IMR-90 (cell line): ENCODE measurements at regions not wholly inside any gene's neighbourhood (a gene's known extent, or its start where the extent isn't known, plus 50 kb on each side); places are given as distances from the start of the nearest gene placed in this dataset.

ENCODE experiments used
- ATAC-seq: fragments of 200-7000 bp; cut with Tn5 transposase; 2 replicates; pipeline ENCODE4 v1.9.1; 2020; ENCODE audit warnings: low read depth, mild to moderate bottlenecking, moderate library complexity
- BruUV-seq: library from RNA; stranded (reverse); fragments of 400-500 nt; replicated peaks from 2 replicates; lab custom pipeline; 2021; lab: Mats Ljungman, UMichigan
- CTCF ChIA-PET: fragments of 300-600 bp; formaldehyde crosslinking; extraction: SDS; loops from one replicate; lab custom pipeline; 2021; ENCODE audit warnings: antibody characterized with exemption; lab: Yijun Ruan, JAX
- POLR2A ChIA-PET: fragments of 300-600 bp; sonication (Branson Sonifier 250); formaldehyde crosslinking; loops from one replicate; lab custom pipeline; 2022; ENCODE audit warnings: antibody characterized with exemption; ENCODE audit not compliant: unreplicated experiment; lab: Charles Lee
- DNase-seq: peaks from one replicate; pipeline ENCODE4 v3.0.0; 2013
- H2AFZ ChIP-seq: replicated peaks from 2 replicates; pipeline ENCODE3; 2013; ENCODE audit warnings: low read length, mild to moderate bottlenecking; ENCODE audit not compliant: poor library complexity
- H2AK5ac ChIP-seq: 2 replicates; pipeline ENCODE4 v1.6.1; 2013; ENCODE audit warnings: low read depth, low read length, inconsistent platforms
- H2AK9ac ChIP-seq: replicated peaks from 2 replicates; pipeline ENCODE3; 2013; ENCODE audit warnings: mild to moderate bottlenecking, low read depth, low read length, moderate library complexity; ENCODE audit not compliant: poor library complexity
- H2BK120ac ChIP-seq: 2 replicates; pipeline ENCODE4 v1.6.1; 2013; ENCODE audit warnings: low read depth, low read length, inconsistent platforms
- H2BK15ac ChIP-seq: 3 replicates; pipeline ENCODE4 v1.6.1; 2013; ENCODE audit warnings: low read depth, low read length, inconsistent platforms
- H2BK20ac ChIP-seq: 2 replicates; pipeline ENCODE4 v1.6.1; 2013; ENCODE audit warnings: low read depth, mild to moderate bottlenecking, inconsistent platforms, low read length, moderate library complexity
- H2BK5ac ChIP-seq: 2 replicates; pipeline ENCODE4 v1.6.1; 2013; ENCODE audit warnings: mild to moderate bottlenecking, low read depth, low read length, inconsistent platforms; ENCODE audit not compliant: poor library complexity, severe bottlenecking
- H3K14ac ChIP-seq: replicated peaks from 2 replicates; pipeline ENCODE4 v1.6.1; 2013; ENCODE audit warnings: low read depth, low read length, inconsistent platforms
- H3K18ac ChIP-seq: 2 replicates; pipeline ENCODE4 v1.6.1; 2013; ENCODE audit warnings: low read depth, low read length, control low read depth
- H3K23ac ChIP-seq: 2 replicates; pipeline ENCODE4 v1.6.1; 2013; ENCODE audit warnings: low read depth, low read length, inconsistent platforms
- H3K27ac ChIP-seq: 2 replicates; pipeline ENCODE4 v1.5.1; 2013; ENCODE audit warnings: mild to moderate bottlenecking, control low read depth, low read length; ENCODE audit not compliant: insufficient read depth
- H3K27me3 ChIP-seq: 2 replicates; pipeline ENCODE4 v1.6.1; 2013; ENCODE audit warnings: low read length; ENCODE audit not compliant: control insufficient read depth, insufficient read depth
- H3K36me3 ChIP-seq: 2 replicates; pipeline ENCODE4 v1.6.1; 2013; ENCODE audit warnings: low read length, mixed read lengths; ENCODE audit not compliant: control insufficient read depth, insufficient read depth
- H3K4ac ChIP-seq: 2 replicates; pipeline ENCODE4 v1.6.1; 2013; ENCODE audit warnings: low read depth, low read length, inconsistent platforms
- H3K4me1 ChIP-seq: 2 replicates; pipeline ENCODE4 v1.6.1; 2013; ENCODE audit warnings: low read length, mixed read lengths; ENCODE audit not compliant: control insufficient read depth, insufficient read depth
- H3K4me2 ChIP-seq: 2 replicates; pipeline ENCODE4 v1.6.1; 2013; ENCODE audit warnings: low read depth, mild to moderate bottlenecking, control low read depth, low read length, moderate library complexity
- H3K4me3 ChIP-seq: 2 replicates; pipeline ENCODE4 v1.5.1; 2013; ENCODE audit warnings: low read depth, mild to moderate bottlenecking, control low read depth, low read length, moderate library complexity; ENCODE audit not compliant: insufficient read depth
- H3K56ac ChIP-seq: 2 replicates; pipeline ENCODE4 v1.6.1; 2013; ENCODE audit warnings: low read length, inconsistent platforms; ENCODE audit not compliant: insufficient read depth; ENCODE audit errors: extremely low read depth
- H3K79me1 ChIP-seq, 2 experiments: 2 replicates each; pipeline ENCODE4 v1.6.1; 2013; ENCODE audit warnings: low read length in 2 of 2, inconsistent platforms in 1 of 2, low read depth in 1 of 2
- H3K9ac ChIP-seq: 2 replicates; pipeline ENCODE4 v1.6.1; 2013; ENCODE audit warnings: low read depth, low read length, control low read depth
- H3K9me1 ChIP-seq: 2 replicates; pipeline ENCODE4 v1.6.1; 2013; ENCODE audit warnings: low read length, inconsistent platforms; ENCODE audit not compliant: insufficient read depth
- H3K9me3 ChIP-seq: 2 replicates; pipeline ENCODE4 v1.6.1; 2013; ENCODE audit warnings: low read length; ENCODE audit not compliant: control insufficient read depth, insufficient read depth
- H4K20me1 ChIP-seq: 2 replicates; pipeline ENCODE4 v1.6.1; 2013; ENCODE audit warnings: low read length, inconsistent platforms; ENCODE audit not compliant: insufficient read depth
- H4K5ac ChIP-seq: 2 replicates; pipeline ENCODE4 v1.6.1; 2013; ENCODE audit warnings: mild to moderate bottlenecking, low read depth, low read length, control low read depth
- H4K8ac ChIP-seq, 2 experiments: 2 replicates each; pipeline ENCODE4 v1.6.1; 2013; ENCODE audit warnings: low read depth in 2 of 2, low read length in 2 of 2, control low read depth in 1 of 2, inconsistent platforms in 1 of 2
- H4K91ac ChIP-seq: 2 replicates; pipeline ENCODE4 v1.6.1; 2013; ENCODE audit warnings: low read depth, low read length, inconsistent platforms; ENCODE audit not compliant: insufficient read depth
- BHLHE40 ChIP-seq: fragments of 150-350 bp; IDR thresholded peaks from 2 replicates; pipeline ENCODE4 v1.6.1; 2016; ENCODE audit warnings: mild to moderate bottlenecking, low read depth, low read length
- CHD1 ChIP-seq: IDR thresholded peaks from 2 replicates; pipeline ENCODE4 v1.6.1; 2012; ENCODE audit warnings: low read depth, low read length, improper control_type of control experiment
- FOS ChIP-seq: fragments of 150-350 bp; IDR thresholded peaks from 2 replicates; pipeline ENCODE4 v1.6.1; 2016; ENCODE audit warnings: low read depth, low read length
- MAFK ChIP-seq: IDR thresholded peaks from 2 replicates; pipeline ENCODE4 v1.6.1; 2012; ENCODE audit warnings: low read depth, low read length, improper control_type of control experiment
- MAZ ChIP-seq: IDR thresholded peaks from 2 replicates; pipeline ENCODE4 v1.6.1; 2012; ENCODE audit warnings: low read depth, mild to moderate bottlenecking, low read length, improper control_type of control experiment, moderate library complexity, borderline replicate concordance
- MXI1 ChIP-seq: IDR thresholded peaks from 2 replicates; pipeline ENCODE4 v1.6.1; 2012; ENCODE audit warnings: low read depth, mild to moderate bottlenecking, low read length, moderate library complexity, borderline replicate concordance
- NFE2L2 ChIP-seq: fragments of 150-350 bp; IDR thresholded peaks from 2 replicates; pipeline ENCODE4 v1.6.1; 2016; ENCODE audit warnings: low read depth, mild to moderate bottlenecking, low read length
- RAD21 ChIP-seq: IDR thresholded peaks from 2 replicates; pipeline ENCODE4 v1.6.1; 2012; ENCODE audit warnings: low read length, improper control_type of control experiment
- RCOR1 ChIP-seq: IDR thresholded peaks from 2 replicates; pipeline ENCODE4 v1.6.1; 2012; ENCODE audit warnings: mild to moderate bottlenecking, low read length, improper control_type of control experiment; ENCODE audit not compliant: insufficient replicate concordance
- RFX5 ChIP-seq: IDR thresholded peaks from 2 replicates; pipeline ENCODE4 v1.8.0; 2012; ENCODE audit warnings: low read depth, mild to moderate bottlenecking, low read length, moderate library complexity
- WGBS, 2 experiments: methylation state at CpG; one replicate each; pipeline versions ENCODE4 v1.1.5 to v1.1.7; 2013; ENCODE audit warnings: missing lambda C conversion rate in 2 of 2; ENCODE audit not compliant: insufficient read length in 1 of 2; ENCODE audit errors: extremely low coverage in 2 of 2; 5-methylcytosine and 5-hydroxymethylcytosine counted together
- dilution Hi-C: fragments of 300-500 bp; cut with HindIII; formaldehyde crosslinking; loops from one replicate; pipeline ENCODE4 v1.14.3; 2018; ENCODE audit warnings: low sequenced_read_pairs; ENCODE audit not compliant: unreplicated experiment
- in situ Hi-C: fragments of 300-500 bp; cut with MboI; formaldehyde crosslinking; loops from 3 replicates; pipeline ENCODE4 v1.14.3; 2019; ENCODE audit warnings: low sequenced_read_pairs, inconsistent platforms, mixed read lengths
- intact Hi-C: fragments of 100-400 bp; cut with micrococcal nuclease; formaldehyde crosslinking; loops from 2 replicates; pipeline ENCODE4 v1.10.0; 2022
- TF ChIP-seq, protein P1 (sequence below): conservative IDR thresholded peaks from 2 replicates; pipeline ENCODE4 v1.5.1; 2012; ENCODE audit warnings: mild to moderate bottlenecking, low read depth, low read length, improper control_type of control experiment
- TF ChIP-seq, protein P2 (sequence below): fragments of 150-350 bp; IDR thresholded peaks from 2 replicates; pipeline ENCODE4 v1.6.1; 2016; ENCODE audit warnings: low read depth, mild to moderate bottlenecking, low read length, moderate library complexity, borderline replicate concordance

DNA sequence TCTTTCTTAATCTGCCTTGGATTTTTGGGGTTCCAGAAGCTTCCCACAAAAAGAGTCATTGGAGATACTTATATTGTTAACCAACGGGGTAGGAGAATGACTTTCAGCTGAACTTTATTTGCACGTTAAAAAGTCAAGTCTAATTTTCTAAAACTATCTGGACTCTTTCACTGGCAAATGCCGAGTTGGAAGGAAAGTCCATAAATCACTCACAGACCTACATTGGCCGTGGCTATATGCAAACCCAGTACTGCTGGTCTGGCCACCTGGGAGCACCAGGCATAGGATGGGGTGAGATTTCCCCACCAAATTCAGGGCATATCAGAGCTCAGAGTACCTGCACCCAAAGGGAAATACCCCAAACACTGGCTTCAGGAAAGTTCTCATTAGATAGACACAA lies 71.3 kb upstream of the SALL4 start:
- no peak for DNase-seq
- Histone ChIP-seq H3K79me1 (no peaks in the 10 kb centered on the region), H4K5ac (no peak overlapping the region), H3K9me3 (no peaks in the 10 kb centered on the region), H3K18ac (no peak overlapping the region), H4K20me1 (no peaks in the 10 kb centered on the region), H3K4me3 (no peak overlapping the region), H4K91ac (no peak overlapping the region), H4K8ac (no peak overlapping the region), H2BK20ac (no peak overlapping the region), H2AFZ (no peak overlapping the region), H3K9me1 (no peaks in the 10 kb centered on the region), H3K23ac (no peak overlapping the region), H3K14ac (no peak overlapping the region), H3K4me2 (no peak overlapping the region), H3K4ac (no peak overlapping the region), H2BK120ac (no peak overlapping the region), H3K4me1 (no peaks in the 10 kb centered on the region), H3K9ac (no peak overlapping the region), H2BK15ac (no peak overlapping the region), H2AK5ac (no peak overlapping the region), H3K27ac (no peak overlapping the region), H3K56ac (no peak overlapping the region), H3K27me3 (peaks cover 4% of the 10 kb centered on the region), H2BK5ac (no peak overlapping the region), H3K36me3 (no peaks in the 10 kb centered on the region), H2AK9ac (no peak overlapping the region)
- CTCF ChIA-PET, result no interaction called here
- dilution Hi-C loops, result no loop called here
- POLR2A ChIA-PET, result no interaction called here
- TF ChIP-seq FOS (no peak), RCOR1 (no peak), BHLHE40 (no peak), MXI1 (no peak), NFE2L2 (no peak), RAD21 (no peak), MAFK (no peak), CHD1 (no peak), MAZ (no peak), RFX5 (no peak)
- TF ChIP-seq, protein P1, sequence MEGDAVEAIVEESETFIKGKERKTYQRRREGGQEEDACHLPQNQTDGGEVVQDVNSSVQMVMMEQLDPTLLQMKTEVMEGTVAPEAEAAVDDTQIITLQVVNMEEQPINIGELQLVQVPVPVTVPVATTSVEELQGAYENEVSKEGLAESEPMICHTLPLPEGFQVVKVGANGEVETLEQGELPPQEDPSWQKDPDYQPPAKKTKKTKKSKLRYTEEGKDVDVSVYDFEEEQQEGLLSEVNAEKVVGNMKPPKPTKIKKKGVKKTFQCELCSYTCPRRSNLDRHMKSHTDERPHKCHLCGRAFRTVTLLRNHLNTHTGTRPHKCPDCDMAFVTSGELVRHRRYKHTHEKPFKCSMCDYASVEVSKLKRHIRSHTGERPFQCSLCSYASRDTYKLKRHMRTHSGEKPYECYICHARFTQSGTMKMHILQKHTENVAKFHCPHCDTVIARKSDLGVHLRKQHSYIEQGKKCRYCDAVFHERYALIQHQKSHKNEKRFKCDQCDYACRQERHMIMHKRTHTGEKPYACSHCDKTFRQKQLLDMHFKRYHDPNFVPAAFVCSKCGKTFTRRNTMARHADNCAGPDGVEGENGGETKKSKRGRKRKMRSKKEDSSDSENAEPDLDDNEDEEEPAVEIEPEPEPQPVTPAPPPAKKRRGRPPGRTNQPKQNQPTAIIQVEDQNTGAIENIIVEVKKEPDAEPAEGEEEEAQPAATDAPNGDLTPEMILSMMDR, result no peak
- TF ChIP-seq, protein P2, sequence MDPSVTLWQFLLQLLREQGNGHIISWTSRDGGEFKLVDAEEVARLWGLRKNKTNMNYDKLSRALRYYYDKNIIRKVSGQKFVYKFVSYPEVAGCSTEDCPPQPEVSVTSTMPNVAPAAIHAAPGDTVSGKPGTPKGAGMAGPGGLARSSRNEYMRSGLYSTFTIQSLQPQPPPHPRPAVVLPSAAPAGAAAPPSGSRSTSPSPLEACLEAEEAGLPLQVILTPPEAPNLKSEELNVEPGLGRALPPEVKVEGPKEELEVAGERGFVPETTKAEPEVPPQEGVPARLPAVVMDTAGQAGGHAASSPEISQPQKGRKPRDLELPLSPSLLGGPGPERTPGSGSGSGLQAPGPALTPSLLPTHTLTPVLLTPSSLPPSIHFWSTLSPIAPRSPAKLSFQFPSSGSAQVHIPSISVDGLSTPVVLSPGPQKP, result no peak
- no peak for ATAC-seq
- no CpG with 5 or more reads among the region's 4 CpGs for WGBS, 2 experiments
- intact Hi-C loops, result no loop called here
- BruUV-seq, result no TSS peak
- in situ Hi-C loops, result no loop called here
